Esophagus muscularis mucosa (tissue), 4 donors: ENCODE measurements at regions not wholly inside any gene's neighbourhood (a gene's known extent, or its start where the extent isn't known, plus 50 kb on each side); places are given as distances from the start of the nearest gene placed in this dataset.

Experiments used
- DNase-seq: peaks from one replicate; pipeline ENCODE4 v3.0.0-alpha.2; 2017; ENCODE audit errors: extremely low spot score
- H3K27ac ChIP-seq, 4 donors: fragments of 200-600 bp; sonication (generic); replicated peaks in 1 of 4; 1 replicate in 3 of 4; 2 replicates in 1 of 4; pipeline ENCODE4 v1.5.1; 2016 to 2019; ENCODE audit warnings: mild to moderate bottlenecking in 1 of 4
- H3K27me3 ChIP-seq, 4 donors: fragments of 200-600 bp; sonication (generic); one replicate each; pipeline versions ENCODE4 v1.5.1 to v1.6.0; 2016 to 2019
- H3K36me3 ChIP-seq, 4 donors: fragments of 200-600 bp; sonication (generic); one replicate each; pipeline ENCODE4 v1.5.1; 2016 to 2019
- H3K4me1 ChIP-seq, 4 donors: fragments of 200-600 bp; sonication (generic); one replicate each; pipeline ENCODE4 v1.5.1; 2016 to 2019
- H3K4me3 ChIP-seq, 4 donors: fragments of 200-600 bp; sonication (generic); 1 replicate in 2 of 4; 2 replicates in 2 of 4; pipeline ENCODE4 v1.5.1; 2016 to 2019; ENCODE audit warnings: mild to moderate bottlenecking in 4 of 4, moderate library complexity in 1 of 4
- H3K9me3 ChIP-seq, 4 donors: fragments of 200-600 bp; sonication (generic); 1 replicate in 3 of 4; 2 replicates in 1 of 4; pipeline ENCODE4 v1.5.1; 2016 to 2019
- CTCF ChIP-seq, 3 experiments: fragments of 200-600 bp in 2 of 3; fragments of 450-650 bp in 1 of 3; sonication (generic) in 2 of 3; IDR thresholded peaks; one replicate each; pipeline ENCODE4 v1.5.1; 2017 to 2019; ENCODE audit warnings: antibody characterized with exemption in 3 of 3, mild to moderate bottlenecking in 2 of 3, moderate library complexity in 1 of 3
- EP300 ChIP-seq: sonication (generic); formaldehyde crosslinking; IDR thresholded peaks from one replicate; pipeline ENCODE4 v1.6.1; 2017; ENCODE audit warnings: antibody characterized with exemption
- POLR2A ChIP-seq: fragments of 450-650 bp; IDR thresholded peaks from one replicate; pipeline ENCODE4 v1.6.1; 2017; ENCODE audit warnings: antibody characterized with exemption, moderate library complexity, mild to moderate bottlenecking, low read depth
- POLR2AphosphoS5 ChIP-seq, 2 donors: sonication (generic); formaldehyde crosslinking; IDR thresholded peaks; one replicate each; pipeline ENCODE4 v1.6.1; 2017; ENCODE audit warnings: antibody characterized with exemption in 2 of 2
- WGBS: methylation state at CpG from one replicate; pipeline ENCODE4 v1.1.5; 2018; 5-methylcytosine and 5-hydroxymethylcytosine counted together
- intact Hi-C: fragments of 100-400 bp; cut with DNase I; formaldehyde crosslinking; loops from one replicate; pipeline ENCODE4 v1.15.1; 2023

- no peaks in the 10 kb centered on the region for H3K36me3 ChIP-seq
- H3K27ac ChIP-seq = no peak overlapping the region
- DNase-seq = no peak
- H3K4me1 ChIP-seq = peaks cover 0 to 6% (median 2%) of the 10 kb centered on the region in 4 donors
- intact Hi-C loops = no loop called here
- TF ChIP-seq POLR2A (no peak), EP300 (no peak), CTCF (IDR thresholded peaks at IDR 0.05) (no peak), POLR2AphosphoS5 (IDR thresholded peaks at IDR 0.05) (no peak)
- H3K9me3 ChIP-seq = no peaks in the 10 kb centered on the region
- H3K4me3 ChIP-seq = no peak overlapping the region
- WGBS = 71% methylated on average over 4 of the region's 4 CpGs
- no peaks in the 10 kb centered on the region for H3K27me3 ChIP-seq
Measured at GRCh38 chr3:55339819-55340218, 147.3 kb downstream of the WNT5A start.

- Histone ChIP-seq H3K4me1 (peaks cover 0 to 6% (median 2%) of the 10 kb centered on the region in 4 donors), H3K4me3 (no peak overlapping the region), H3K9me3 (no peaks in the 10 kb centered on the region), H3K27me3 (no peaks in the 10 kb centered on the region), H3K36me3 (no peaks in the 10 kb centered on the region), H3K27ac (no peak overlapping the region)
- 90% methylated on average over 3 of the region's 3 CpGs for WGBS
- intact Hi-C loops = no loop called here
- DNase-seq = no peak
- no peak for TF ChIP-seq POLR2A
- TF ChIP-seq CTCF (IDR thresholded peaks at IDR 0.05) = no peak
- no peak for TF ChIP-seq EP300
- no peak for TF ChIP-seq POLR2AphosphoS5 (IDR thresholded peaks at IDR 0.05)
Measured at GRCh38 chr3:55339390-55339789, 147.7 kb downstream of the WNT5A start.

- 90% methylated on average over 10 of the region's 10 CpGs for WGBS
- TF ChIP-seq EP300 (no peak), CTCF (IDR thresholded peaks at IDR 0.05) (no peak), POLR2A (no peak), POLR2AphosphoS5 (IDR thresholded peaks at IDR 0.05) (no peak)
- Histone ChIP-seq H3K4me1 (no peaks in the 10 kb centered on the region), H3K27me3 (no peaks in the 10 kb centered on the region), H3K27ac (no peak overlapping the region), H3K36me3 (no peaks in the 10 kb centered on the region), H3K9me3 (no peaks in the 10 kb centered on the region), H3K4me3 (no peak overlapping the region)
- DNase-seq = no peak
- intact Hi-C loops = no loop called here
Measured at GRCh38 chr3:55337641-55338180, 149.4 kb downstream of the WNT5A start.

- intact Hi-C loops = no loop called here
- H3K9me3 ChIP-seq = no peaks in the 10 kb centered on the region
Measured at GRCh38 chr3:55333923-55334322, 153.2 kb downstream of the WNT5A start.

More at GRCh38 chr3:55333923-55334322, 153.2 kb downstream of the WNT5A start:
- Histone ChIP-seq H3K27ac (no peak overlapping the region), H3K4me3 (no peak overlapping the region), H3K27me3 (no peaks in the 10 kb centered on the region), H3K36me3 (no peaks in the 10 kb centered on the region), H3K4me1 (peaks cover 0 to 12% (median 4%) of the 10 kb centered on the region in 4 donors)
- TF ChIP-seq EP300 (no peak), POLR2AphosphoS5 (IDR thresholded peaks at IDR 0.05) (no peak), POLR2A (no peak), CTCF (IDR thresholded peaks at IDR 0.05) (no peak)
- DNase-seq = no peak
